ENCODE measurements at regions not wholly inside any gene's neighbourhood (a gene's known extent, or its start where the extent isn't known, plus 50 kb on each side); places are given as distances from the start of the nearest gene placed in this dataset.

DNA sequence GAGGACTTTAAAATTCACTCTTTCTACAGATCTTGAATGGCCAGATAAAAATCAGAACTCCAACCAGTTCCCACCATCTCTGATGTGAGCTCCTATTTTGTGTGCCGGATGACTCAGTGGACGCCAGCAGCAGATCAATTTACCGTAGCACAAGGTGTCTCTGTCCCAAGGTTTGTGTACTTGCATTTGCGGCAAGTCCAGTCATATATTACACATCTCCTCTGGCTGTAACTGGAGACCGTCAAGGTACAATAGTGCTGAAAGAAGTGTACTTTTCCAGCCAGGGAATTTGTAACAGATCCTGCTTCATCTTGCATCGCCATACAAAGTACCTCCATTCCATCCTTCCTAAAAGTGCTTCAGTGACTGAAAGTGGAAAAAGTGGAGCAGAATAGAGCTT lies 108.2 kb upstream of the SORBS2 start:
- TF ChIP-seq, protein P1, sequence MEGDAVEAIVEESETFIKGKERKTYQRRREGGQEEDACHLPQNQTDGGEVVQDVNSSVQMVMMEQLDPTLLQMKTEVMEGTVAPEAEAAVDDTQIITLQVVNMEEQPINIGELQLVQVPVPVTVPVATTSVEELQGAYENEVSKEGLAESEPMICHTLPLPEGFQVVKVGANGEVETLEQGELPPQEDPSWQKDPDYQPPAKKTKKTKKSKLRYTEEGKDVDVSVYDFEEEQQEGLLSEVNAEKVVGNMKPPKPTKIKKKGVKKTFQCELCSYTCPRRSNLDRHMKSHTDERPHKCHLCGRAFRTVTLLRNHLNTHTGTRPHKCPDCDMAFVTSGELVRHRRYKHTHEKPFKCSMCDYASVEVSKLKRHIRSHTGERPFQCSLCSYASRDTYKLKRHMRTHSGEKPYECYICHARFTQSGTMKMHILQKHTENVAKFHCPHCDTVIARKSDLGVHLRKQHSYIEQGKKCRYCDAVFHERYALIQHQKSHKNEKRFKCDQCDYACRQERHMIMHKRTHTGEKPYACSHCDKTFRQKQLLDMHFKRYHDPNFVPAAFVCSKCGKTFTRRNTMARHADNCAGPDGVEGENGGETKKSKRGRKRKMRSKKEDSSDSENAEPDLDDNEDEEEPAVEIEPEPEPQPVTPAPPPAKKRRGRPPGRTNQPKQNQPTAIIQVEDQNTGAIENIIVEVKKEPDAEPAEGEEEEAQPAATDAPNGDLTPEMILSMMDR (IDR thresholded peaks at IDR 0.05), result no peak
- TF ChIP-seq EZH2 (IDR thresholded peaks at IDR 0.05) (no peak), EZH2phosphoT487 (IDR thresholded peaks at IDR 0.05) (no peak)

Measured in neural progenitor cell (in vitro differentiated cells).